ENCODE measurements at regions not wholly inside any gene's neighbourhood (a gene's known extent, or its start where the extent isn't known, plus 50 kb on each side); places are given as distances from the start of the nearest gene placed in this dataset.

DNA sequence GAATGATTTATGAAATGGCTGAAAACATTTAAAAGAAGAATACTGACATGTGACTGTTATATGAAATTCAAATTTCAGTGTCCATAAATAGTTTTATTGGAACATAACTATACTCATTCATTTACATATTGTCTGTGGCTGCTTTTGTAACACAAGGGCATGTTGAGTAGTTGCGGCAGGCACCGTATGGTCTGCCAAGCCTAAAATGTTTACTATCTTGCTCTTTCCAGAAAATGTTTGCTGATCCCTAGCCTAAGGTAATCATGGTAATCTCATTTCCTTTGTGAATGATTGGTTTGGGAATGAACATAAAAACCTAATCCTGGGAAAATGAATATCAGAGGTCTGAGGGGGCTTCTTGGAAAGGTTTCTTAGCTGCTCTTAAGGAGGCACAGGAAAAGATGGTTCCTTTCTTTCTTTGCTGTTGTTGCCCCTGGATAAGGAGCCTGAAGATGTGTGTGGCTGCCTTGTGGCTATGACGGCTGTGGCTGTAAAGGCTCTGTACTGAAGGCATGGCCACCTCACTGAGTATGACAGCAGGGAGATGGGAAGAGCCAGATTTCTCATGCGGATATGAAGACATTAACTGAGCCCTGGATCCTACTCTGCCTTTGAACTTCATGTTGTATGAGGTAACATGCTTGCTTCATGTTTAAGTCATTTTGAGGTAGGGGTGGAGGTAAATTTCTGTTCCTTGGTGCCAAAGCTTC is 419.4 kb upstream of the CLINT1 start:
- Histone ChIP-seq H3K9me3 (no peaks in the 10 kb centered on the region), H3K4me3 (no peak overlapping the region), H3K27ac (no peak overlapping the region), H3K27me3 (no peaks in the 10 kb centered on the region), H3K4me1 (no peaks in the 10 kb centered on the region), H3K36me3 (no peaks in the 10 kb centered on the region)
- intact Hi-C loops (cut with DNase I) = no loop called here
- TF ChIP-seq POLR2A (IDR thresholded peaks at IDR 0.05) = no peak
- TF ChIP-seq, protein P1, sequence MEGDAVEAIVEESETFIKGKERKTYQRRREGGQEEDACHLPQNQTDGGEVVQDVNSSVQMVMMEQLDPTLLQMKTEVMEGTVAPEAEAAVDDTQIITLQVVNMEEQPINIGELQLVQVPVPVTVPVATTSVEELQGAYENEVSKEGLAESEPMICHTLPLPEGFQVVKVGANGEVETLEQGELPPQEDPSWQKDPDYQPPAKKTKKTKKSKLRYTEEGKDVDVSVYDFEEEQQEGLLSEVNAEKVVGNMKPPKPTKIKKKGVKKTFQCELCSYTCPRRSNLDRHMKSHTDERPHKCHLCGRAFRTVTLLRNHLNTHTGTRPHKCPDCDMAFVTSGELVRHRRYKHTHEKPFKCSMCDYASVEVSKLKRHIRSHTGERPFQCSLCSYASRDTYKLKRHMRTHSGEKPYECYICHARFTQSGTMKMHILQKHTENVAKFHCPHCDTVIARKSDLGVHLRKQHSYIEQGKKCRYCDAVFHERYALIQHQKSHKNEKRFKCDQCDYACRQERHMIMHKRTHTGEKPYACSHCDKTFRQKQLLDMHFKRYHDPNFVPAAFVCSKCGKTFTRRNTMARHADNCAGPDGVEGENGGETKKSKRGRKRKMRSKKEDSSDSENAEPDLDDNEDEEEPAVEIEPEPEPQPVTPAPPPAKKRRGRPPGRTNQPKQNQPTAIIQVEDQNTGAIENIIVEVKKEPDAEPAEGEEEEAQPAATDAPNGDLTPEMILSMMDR (IDR thresholded peaks at IDR 0.05) = no peak
- WGBS (ENCODE audit: insufficient coverage, low coverage, low lambda C conversion rate, missing lambda C conversion rate) = 94% methylated on average over 2 of the region's 4 CpGs
- no peak for DNase-seq
- no peak for ATAC-seq

DNA sequence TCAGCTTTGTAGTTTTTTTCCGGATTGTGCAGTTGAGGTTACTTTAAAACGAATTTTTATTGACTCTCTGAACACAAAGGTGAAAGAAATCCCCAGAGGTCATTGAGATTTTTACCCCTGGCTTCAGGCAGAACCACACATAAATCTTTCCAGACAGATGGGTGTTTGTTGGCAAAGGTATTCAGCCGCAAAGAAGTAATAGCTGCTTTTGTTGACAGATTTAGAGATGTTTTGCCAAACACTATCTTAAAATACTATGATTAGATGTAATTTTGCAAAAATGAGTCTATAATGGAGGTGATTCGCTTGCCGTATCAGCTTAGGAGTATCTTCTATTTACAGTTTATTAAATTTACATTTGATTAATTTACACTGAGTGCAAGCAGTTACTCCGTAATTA is 418.3 kb upstream of the CLINT1 start:
- H3K36me3 ChIP-seq = no peaks in the 10 kb centered on the region
- TF ChIP-seq POLR2A (IDR thresholded peaks at IDR 0.05) = no peak
- TF ChIP-seq, protein P1 (IDR thresholded peaks at IDR 0.05) = no peak
- 79% methylated on average over 6 of the region's 6 CpGs for WGBS (ENCODE audit: insufficient coverage, low coverage, low lambda C conversion rate, missing lambda C conversion rate)
- DNase-seq = no peak
- no peaks in the 10 kb centered on the region for H3K9me3 ChIP-seq
- H3K4me3 ChIP-seq = no peak overlapping the region
- intact Hi-C loops (cut with DNase I) = no loop called here
- no peak overlapping the region for H3K27ac ChIP-seq
- ATAC-seq = no peak
- H3K27me3 ChIP-seq = no peaks in the 10 kb centered on the region
- no peaks in the 10 kb centered on the region for H3K4me1 ChIP-seq

DNA sequence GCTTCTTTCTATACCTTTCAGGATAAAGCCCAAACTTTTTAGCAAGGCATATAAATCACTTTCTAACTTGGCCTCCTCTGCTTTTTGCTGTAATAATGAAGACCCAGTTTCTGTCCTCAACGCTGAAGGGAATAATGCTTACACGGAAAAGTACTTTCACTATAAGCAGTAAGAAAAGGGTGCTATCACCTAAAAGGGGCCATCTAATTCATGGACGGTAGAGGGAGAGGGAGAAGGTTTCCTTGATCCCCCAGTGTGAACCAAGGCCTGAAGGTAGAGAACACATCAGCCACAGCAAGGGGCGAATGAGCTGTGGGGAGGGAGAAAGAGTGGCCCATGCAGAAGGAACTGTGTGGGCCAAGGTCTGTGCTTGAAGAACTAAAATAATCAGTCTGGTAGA is 417.7 kb upstream of the CLINT1 start:
- WGBS (ENCODE audit: insufficient coverage, low coverage, low lambda C conversion rate, missing lambda C conversion rate) = 83% methylated on average over 4 of the region's 4 CpGs
- no peak overlapping the region for H3K4me3 ChIP-seq
- intact Hi-C loops (cut with DNase I) = no loop called here
- no peak overlapping the region for H3K27ac ChIP-seq
- TF ChIP-seq POLR2A (IDR thresholded peaks at IDR 0.05) = no peak
- TF ChIP-seq, protein P1 (IDR thresholded peaks at IDR 0.05) = no peak
- H3K27me3 ChIP-seq = no peaks in the 10 kb centered on the region
- H3K4me1 ChIP-seq = no peaks in the 10 kb centered on the region
- DNase-seq = no peak
- no peaks in the 10 kb centered on the region for H3K36me3 ChIP-seq
- no peaks in the 10 kb centered on the region for H3K9me3 ChIP-seq
- ATAC-seq = no peak

DNA sequence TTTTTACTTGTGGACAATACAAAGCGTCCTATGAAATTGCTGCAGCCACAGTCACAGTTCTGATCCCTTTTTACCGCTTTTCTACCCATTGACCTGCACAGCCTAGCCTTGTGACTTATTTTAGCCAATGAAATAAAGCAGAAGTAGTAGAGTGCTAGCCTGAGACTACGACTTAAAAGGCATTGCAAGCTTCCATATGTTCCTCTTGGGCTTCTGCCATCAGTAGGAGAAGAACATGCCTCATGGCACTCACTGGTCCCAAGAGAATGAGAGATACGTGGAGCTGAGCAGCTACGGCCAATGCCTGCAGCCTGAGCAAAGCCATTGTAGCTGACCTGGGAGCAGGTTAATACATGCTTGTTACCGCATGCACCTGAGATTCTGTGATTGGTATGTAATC is 416.6 kb upstream of the CLINT1 start:
- TF ChIP-seq POLR2A (IDR thresholded peaks at IDR 0.05) = no peak
- TF ChIP-seq, protein P1 (IDR thresholded peaks at IDR 0.05) = no peak
- Histone ChIP-seq H3K4me1 (no peaks in the 10 kb centered on the region), H3K4me3 (no peak overlapping the region), H3K36me3 (no peaks in the 10 kb centered on the region), H3K27me3 (no peaks in the 10 kb centered on the region), H3K9me3 (no peaks in the 10 kb centered on the region), H3K27ac (no peak overlapping the region)
- intact Hi-C loops (cut with DNase I) = no loop called here
- DNase-seq (no peak), ATAC-seq (no peak)
- WGBS (ENCODE audit: insufficient coverage, low coverage, low lambda C conversion rate, missing lambda C conversion rate) = 72% methylated on average over 5 of the region's 6 CpGs
